Trophoblast cell (in vitro differentiated cells and primary cell): ENCODE measurements at regions not wholly inside any gene's neighbourhood (a gene's known extent, or its start where the extent isn't known, plus 50 kb on each side); places are given as distances from the start of the nearest gene placed in this dataset.

Experiments used
- DNase-seq, 2 donors: peaks; one replicate each; pipeline ENCODE4 v3.0.0-alpha.2; 2016
- H2AFZ ChIP-seq: 2 replicates; pipeline ENCODE4 v1.6.1; 2013; ENCODE audit warnings: low read length, moderate library complexity, mild to moderate bottlenecking; ENCODE audit not compliant: insufficient read depth, poor library complexity
- H2AK5ac ChIP-seq: 2 replicates; pipeline ENCODE4 v1.6.1; 2013; ENCODE audit warnings: mild to moderate bottlenecking, low read length
- H2BK120ac ChIP-seq: 2 replicates; pipeline ENCODE4 v1.6.1; 2013; ENCODE audit warnings: low read length, mild to moderate bottlenecking, moderate library complexity; ENCODE audit not compliant: insufficient read depth, poor library complexity
- H2BK12ac ChIP-seq: 2 replicates; pipeline ENCODE4 v1.6.1; 2013; ENCODE audit warnings: mild to moderate bottlenecking, low read length, moderate library complexity
- H2BK5ac ChIP-seq: 2 replicates; pipeline ENCODE4 v1.6.1; 2013; ENCODE audit warnings: low read length, low read depth, moderate library complexity, mild to moderate bottlenecking; ENCODE audit not compliant: poor library complexity
- H3K14ac ChIP-seq: 2 replicates; pipeline ENCODE4 v1.6.1; 2013; ENCODE audit warnings: mild to moderate bottlenecking, low read length
- H3K18ac ChIP-seq: 2 replicates; pipeline ENCODE4 v1.6.1; 2013; ENCODE audit warnings: mild to moderate bottlenecking, low read length
- H3K23ac ChIP-seq: 2 replicates; pipeline ENCODE4 v1.6.1; 2013; ENCODE audit warnings: low read length
- H3K27ac ChIP-seq: 2 replicates; pipeline ENCODE4 v1.5.1; 2013; ENCODE audit warnings: low read depth, mild to moderate bottlenecking, inconsistent platforms, low read length, moderate library complexity
- H3K27me3 ChIP-seq: 2 replicates; pipeline ENCODE4 v1.6.1; 2013; ENCODE audit warnings: inconsistent platforms, mild to moderate bottlenecking, low read length, moderate library complexity; ENCODE audit not compliant: insufficient read depth
- H3K36me3 ChIP-seq, 2 experiments: 1 replicate in 1 of 2; 2 replicates in 1 of 2; pipeline ENCODE4 v1.6.1; 2013; ENCODE audit warnings: low read length in 2 of 2, mild to moderate bottlenecking in 2 of 2, moderate library complexity in 1 of 2; ENCODE audit not compliant: insufficient read depth in 2 of 2, control insufficient read depth in 1 of 2
- H3K4ac ChIP-seq: 2 replicates; pipeline ENCODE4 v1.6.1; 2013; ENCODE audit warnings: low read depth, mild to moderate bottlenecking, low read length, moderate library complexity
- H3K4me1 ChIP-seq, 2 experiments: 1 replicate in 1 of 2; 2 replicates in 1 of 2; pipeline ENCODE4 v1.6.1; 2013; ENCODE audit warnings: low read length in 2 of 2, mild to moderate bottlenecking in 2 of 2, moderate library complexity in 1 of 2; ENCODE audit not compliant: insufficient read depth in 2 of 2, control insufficient read depth in 1 of 2
- H3K4me2 ChIP-seq: 2 replicates; pipeline ENCODE4 v1.6.1; 2013; ENCODE audit warnings: inconsistent platforms, mild to moderate bottlenecking, low read length, moderate library complexity
- H3K4me3 ChIP-seq: 2 replicates; pipeline ENCODE4 v1.5.1; 2013; ENCODE audit warnings: mild to moderate bottlenecking, low read depth, low read length, inconsistent platforms
- H3K79me1 ChIP-seq: one replicate; pipeline ENCODE4 v1.6.1; 2013; ENCODE audit warnings: low read length
- H3K79me2 ChIP-seq: 2 replicates; pipeline ENCODE4 v1.6.1; 2013; ENCODE audit warnings: low read length, mild to moderate bottlenecking; ENCODE audit not compliant: control insufficient read depth, insufficient read depth, poor library complexity
- H3K9ac ChIP-seq: 2 replicates; pipeline ENCODE4 v1.6.1; 2013; ENCODE audit warnings: mild to moderate bottlenecking, low read length
- H3K9me3 ChIP-seq: 2 replicates; pipeline ENCODE4 v1.6.1; 2013; ENCODE audit warnings: low read depth, mild to moderate bottlenecking, control low read depth, inconsistent platforms, low read length; ENCODE audit not compliant: insufficient read depth
- H4K12ac ChIP-seq: 2 replicates; pipeline ENCODE4 v1.6.1; 2013; ENCODE audit warnings: low read depth, mild to moderate bottlenecking, low read length, moderate library complexity
- H4K8ac ChIP-seq: 2 replicates; pipeline ENCODE4 v1.6.1; 2013; ENCODE audit warnings: low read depth, mild to moderate bottlenecking, low read length, moderate library complexity
- H4K91ac ChIP-seq: one replicate; pipeline ENCODE4 v1.6.1; 2013; ENCODE audit warnings: low read depth, mild to moderate bottlenecking, low read length, moderate library complexity
- WGBS: extraction: QIAGEN DNeasy Blood & Tissue Kit; methylation state at CpG from one replicate; pipeline ENCODE4 v1.1.7; 2013; ENCODE audit warnings: missing lambda C conversion rate; ENCODE audit not compliant: insufficient read length, insufficient coverage; ENCODE audit errors: extremely low coverage; 5-methylcytosine and 5-hydroxymethylcytosine counted together

- Histone ChIP-seq H3K18ac (no peak overlapping the region), H2BK5ac (no peak overlapping the region), H3K36me3 (no peaks in the 10 kb centered on the region), H4K91ac (no peak overlapping the region), H2AFZ (no peak overlapping the region), H2AK5ac (no peak overlapping the region), H3K9ac (no peak overlapping the region), H4K12ac (no peak overlapping the region), H3K4me1 (no peaks in the 10 kb centered on the region), H3K14ac (no peak overlapping the region), H3K27me3 (no peaks in the 10 kb centered on the region), H3K4ac (no peak overlapping the region), H3K4me2 (no peak overlapping the region), H3K27ac (no peak overlapping the region), H2BK12ac (no peak overlapping the region), H2BK120ac (no peak overlapping the region), H3K79me2 (no peaks in the 10 kb centered on the region), H4K8ac (no peak overlapping the region), H3K4me3 (no peak overlapping the region), H3K23ac (no peak overlapping the region), H3K9me3 (no peaks in the 10 kb centered on the region), H3K79me1 (no peaks in the 10 kb centered on the region)
- DNase-seq: no peak
Observed at GRCh38 chr12:70117670-70118069, 125.6 kb upstream of the CNOT2 start.

DNA sequence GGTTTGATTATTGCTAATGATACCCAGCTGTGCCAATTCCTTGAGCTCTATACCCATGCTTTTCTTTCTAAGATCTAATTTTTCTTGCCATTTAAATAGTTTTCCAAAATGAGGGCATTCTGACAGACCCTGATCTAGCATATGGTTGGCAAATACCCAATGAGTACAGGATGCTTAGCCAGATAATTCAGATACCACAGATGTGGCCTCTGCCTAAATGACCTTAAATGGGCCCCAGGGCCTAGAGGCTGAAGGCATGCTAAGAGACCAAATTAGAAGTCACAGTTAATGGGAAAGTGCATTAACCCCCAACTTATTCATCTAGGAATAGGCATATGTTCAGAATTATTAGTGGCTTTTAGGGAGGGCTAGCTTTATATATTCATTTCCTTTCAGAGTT lies 122.3 kb upstream of the CNOT2 start:
- Histone ChIP-seq H2AFZ (no peak overlapping the region), H3K9ac (no peak overlapping the region), H3K27ac (no peak overlapping the region), H3K79me2 (no peaks in the 10 kb centered on the region), H2BK120ac (no peak overlapping the region), H4K8ac (no peak overlapping the region), H3K14ac (no peak overlapping the region), H2BK12ac (no peak overlapping the region), H3K9me3 (no peaks in the 10 kb centered on the region), H4K91ac (no peak overlapping the region), H3K4me2 (no peak overlapping the region), H2BK5ac (no peak overlapping the region), H3K4ac (no peak overlapping the region), H3K4me3 (no peak overlapping the region), H3K36me3 (no peaks in the 10 kb centered on the region), H3K18ac (no peak overlapping the region), H4K12ac (no peak overlapping the region), H3K27me3 (no peaks in the 10 kb centered on the region), H3K23ac (no peak overlapping the region), H2AK5ac (no peak overlapping the region), H3K79me1 (no peaks in the 10 kb centered on the region), H3K4me1 (no peaks in the 10 kb centered on the region)
- no peak for DNase-seq

DNA sequence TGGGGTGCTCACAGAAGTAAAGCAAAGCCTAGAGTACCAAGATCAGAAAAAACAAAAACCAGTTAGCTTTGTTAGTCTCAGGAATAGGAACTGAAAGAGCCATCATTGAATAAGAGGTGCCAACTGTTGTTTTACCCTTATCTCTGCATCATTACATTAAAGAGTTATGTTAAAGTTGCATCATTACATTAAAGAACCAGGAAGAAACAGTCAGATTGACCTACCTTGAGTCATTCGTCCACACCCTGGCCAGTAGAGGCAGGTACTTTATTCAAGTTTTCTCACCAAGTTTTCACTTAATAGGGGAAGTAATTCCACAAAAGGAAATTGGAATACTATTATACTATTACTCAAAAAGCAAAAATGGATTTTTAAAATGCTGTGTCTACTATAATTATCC lies 121.7 kb upstream of the CNOT2 start:
- no peaks in the 10 kb centered on the region for H3K4me1 ChIP-seq
- H3K14ac ChIP-seq: no peak overlapping the region
- no peaks in the 10 kb centered on the region for H3K27me3 ChIP-seq
- no peaks in the 10 kb centered on the region for H3K79me2 ChIP-seq
- no peak overlapping the region for H3K18ac ChIP-seq
- no peaks in the 10 kb centered on the region for H3K79me1 ChIP-seq
- H3K4me2 ChIP-seq: no peak overlapping the region
- no peak for DNase-seq
- no peak overlapping the region for H2BK5ac ChIP-seq
- H4K8ac ChIP-seq: no peak overlapping the region
- H4K12ac ChIP-seq: no peak overlapping the region
- H3K4ac ChIP-seq: no peak overlapping the region
- H3K9ac ChIP-seq: no peak overlapping the region
- H2BK120ac ChIP-seq: no peak overlapping the region
- H2AK5ac ChIP-seq: no peak overlapping the region
- no peak overlapping the region for H2BK12ac ChIP-seq
- no peak overlapping the region for H2AFZ ChIP-seq
- H3K4me3 ChIP-seq: no peak overlapping the region
- H3K36me3 ChIP-seq: no peaks in the 10 kb centered on the region
- no CpG with 5 or more reads among the region's 1 CpG for WGBS
- no peak overlapping the region for H4K91ac ChIP-seq
- no peak overlapping the region for H3K27ac ChIP-seq
- no peak overlapping the region for H3K23ac ChIP-seq
- no peaks in the 10 kb centered on the region for H3K9me3 ChIP-seq

DNA sequence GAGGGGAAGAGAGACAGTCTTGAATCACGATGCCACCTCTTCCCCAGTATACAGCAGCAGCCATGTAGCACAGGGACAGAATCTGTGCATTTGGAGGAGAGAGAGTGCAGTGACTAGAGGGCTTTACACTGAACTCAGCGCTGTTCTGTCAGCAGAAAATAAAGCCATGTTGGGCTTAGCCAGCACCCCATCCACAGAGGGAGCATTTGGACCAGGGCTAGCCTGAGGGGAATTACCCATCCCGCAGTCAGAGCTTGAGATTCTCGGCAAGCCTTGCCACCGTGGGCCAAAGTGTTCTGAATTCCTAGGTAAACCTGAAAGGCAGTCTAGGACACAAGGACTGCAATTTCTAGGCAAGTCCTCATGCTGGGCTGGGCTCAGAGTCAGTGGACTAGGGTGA lies 120.4 kb upstream of the CNOT2 start:
- no peak overlapping the region for H3K14ac ChIP-seq
- no peaks in the 10 kb centered on the region for H3K9me3 ChIP-seq
- H3K23ac ChIP-seq: peak overlapping the region; percentile 2
- no CpG with 5 or more reads among the region's 5 CpGs for WGBS
- no peaks in the 10 kb centered on the region for H3K79me1 ChIP-seq
- H4K91ac ChIP-seq: no peak overlapping the region
- H3K9ac ChIP-seq: no peak overlapping the region
- no peak overlapping the region for H2BK5ac ChIP-seq
- no peaks in the 10 kb centered on the region for H3K79me2 ChIP-seq
- no peak overlapping the region for H3K4me2 ChIP-seq
- H2BK120ac ChIP-seq: no peak overlapping the region
- no peak overlapping the region for H3K27ac ChIP-seq
- no peak overlapping the region for H2BK12ac ChIP-seq
- no peak overlapping the region for H4K12ac ChIP-seq
- H3K36me3 ChIP-seq: no peaks in the 10 kb centered on the region
- H3K18ac ChIP-seq: no peak overlapping the region
- H2AFZ ChIP-seq: no peak overlapping the region
- H3K4me3 ChIP-seq: no peak overlapping the region
- no peak overlapping the region for H3K4ac ChIP-seq
- no peaks in the 10 kb centered on the region for H3K4me1 ChIP-seq
- no peak overlapping the region for H2AK5ac ChIP-seq
- H4K8ac ChIP-seq: no peak overlapping the region
- DNase-seq: no peak
- H3K27me3 ChIP-seq: no peaks in the 10 kb centered on the region

- Histone ChIP-seq H3K79me1 (no peaks in the 10 kb centered on the region), H4K8ac (no peak overlapping the region), H3K4me2 (no peak overlapping the region), H3K23ac (no peak overlapping the region), H4K12ac (no peak overlapping the region), H3K9ac (no peak overlapping the region), H2AK5ac (no peak overlapping the region), H2BK12ac (no peak overlapping the region), H3K4me1 (no peaks in the 10 kb centered on the region), H3K4ac (no peak overlapping the region), H3K9me3 (peaks cover 2% of the 10 kb centered on the region), H3K27ac (no peak overlapping the region), H3K79me2 (no peaks in the 10 kb centered on the region), H3K4me3 (no peak overlapping the region), H3K18ac (no peak overlapping the region), H2BK120ac (no peak overlapping the region), H2AFZ (no peak overlapping the region), H3K27me3 (no peaks in the 10 kb centered on the region), H3K14ac (no peak overlapping the region), H4K91ac (no peak overlapping the region), H3K36me3 (no peaks in the 10 kb centered on the region), H2BK5ac (no peak overlapping the region)
- no CpG with 5 or more reads among the region's 2 CpGs for WGBS
- no peak for DNase-seq
Observed at GRCh38 chr12:70149013-70149412, 94.2 kb upstream of the CNOT2 start.
